Activated T-helper 1 cell treated with anti-CD3 and anti-CD28 coated beads, Interleukin-2, amount 50 U/mL, for 16 hours (primary cell): ENCODE measurements at regions not wholly inside any gene's neighbourhood (a gene's known extent, or its start where the extent isn't known, plus 50 kb on each side); places are given as distances from the start of the nearest gene placed in this dataset.

Experiments used
- DNase-seq, 2 donors: peaks; one replicate each; pipeline ENCODE4 v3.0.0-alpha.2; 2020; ENCODE audit warnings: low read depth in 1 of 2, low spot score in 1 of 2

DNA sequence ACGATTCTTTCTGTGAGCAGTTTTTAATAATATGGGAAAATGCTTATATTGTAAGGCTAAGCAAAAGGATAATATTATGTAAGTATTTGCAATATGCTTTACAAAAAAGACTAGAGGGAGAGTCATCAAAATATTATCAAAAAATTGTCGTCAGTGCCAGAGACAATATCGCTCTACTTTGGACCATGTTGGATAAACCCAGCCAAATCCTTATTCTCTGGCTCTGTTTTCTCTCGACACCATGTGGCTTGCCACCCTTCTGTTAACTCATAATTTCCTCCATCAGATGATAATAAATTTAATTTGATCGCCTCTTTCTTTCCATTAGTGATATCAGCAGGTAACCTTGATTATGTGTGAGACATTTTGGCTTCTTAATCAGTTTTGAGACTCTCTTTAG lies 129.9 kb downstream of the CDC42EP3 start:
- no peak for DNase-seq

DNA sequence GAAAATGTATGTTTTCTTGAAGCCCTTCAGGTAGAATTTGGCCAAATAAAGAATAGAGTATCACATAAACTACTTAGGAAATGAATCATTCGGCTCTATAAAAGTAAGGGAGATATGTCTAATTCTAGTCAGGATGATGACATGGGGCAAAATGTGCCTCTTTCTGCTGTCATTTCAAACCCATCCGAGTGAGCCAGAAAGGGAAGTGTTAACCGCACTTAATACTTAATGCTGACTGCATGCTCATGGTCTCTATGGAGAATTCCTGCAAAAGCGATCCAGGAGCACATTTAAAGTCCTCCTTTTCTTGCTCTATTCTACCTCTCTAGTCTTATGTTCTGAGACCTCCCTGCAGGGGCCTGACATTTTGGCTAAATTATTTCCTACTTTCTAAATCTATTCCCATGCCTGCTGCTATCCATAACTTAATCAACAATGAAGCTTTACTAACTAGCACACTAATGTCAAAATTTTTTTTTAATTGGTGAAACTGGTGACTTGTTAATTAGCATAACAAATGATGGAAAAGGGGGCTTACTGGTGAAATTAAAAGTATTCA lies 127.4 kb downstream of the CDC42EP3 start:
- DNase-seq = no peak

- DNase-seq = no peak
Measured at GRCh38 chr2:37544591-37545031, 126.8 kb downstream of the CDC42EP3 start.

DNA sequence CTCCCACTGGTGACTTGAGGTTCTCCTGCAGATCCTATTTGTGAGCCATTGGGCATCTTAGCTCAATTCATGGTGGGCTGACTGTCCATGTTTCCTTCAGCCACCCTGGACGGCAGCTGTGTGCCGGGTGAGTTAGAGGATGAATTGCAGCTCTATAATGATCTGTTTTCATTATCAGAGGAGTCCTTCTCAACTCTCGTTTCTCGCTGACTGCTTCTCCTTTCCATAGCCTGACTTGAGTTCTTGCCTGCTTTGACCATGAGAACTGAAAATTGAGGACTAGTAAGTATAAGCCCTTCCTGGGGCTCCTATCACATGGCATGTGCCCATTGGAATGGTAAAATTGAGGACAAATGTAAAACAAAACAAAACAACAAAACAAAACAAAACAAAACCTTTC lies 121.8 kb downstream of the CDC42EP3 start:
- no peak for DNase-seq

DNA sequence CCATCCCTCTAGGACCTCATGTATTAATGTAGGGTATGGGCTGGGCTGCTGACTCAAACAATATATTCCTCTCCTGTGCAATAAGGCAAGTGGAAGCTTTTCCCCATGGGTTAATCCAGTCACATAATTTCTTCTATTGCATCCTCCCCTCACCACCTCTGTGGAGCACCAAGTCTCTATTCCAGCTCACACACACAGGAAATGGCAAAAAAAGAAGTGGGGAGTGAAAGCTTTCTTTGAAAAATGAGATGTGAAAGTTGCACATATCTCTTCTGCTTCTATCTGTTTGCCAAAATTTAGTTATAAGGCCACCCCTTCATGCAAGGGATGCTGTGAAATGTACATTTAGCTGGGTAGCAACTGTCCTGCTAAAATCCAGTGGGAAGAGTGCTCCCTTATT lies 121.3 kb downstream of the CDC42EP3 start:
- no peak for DNase-seq

DNA sequence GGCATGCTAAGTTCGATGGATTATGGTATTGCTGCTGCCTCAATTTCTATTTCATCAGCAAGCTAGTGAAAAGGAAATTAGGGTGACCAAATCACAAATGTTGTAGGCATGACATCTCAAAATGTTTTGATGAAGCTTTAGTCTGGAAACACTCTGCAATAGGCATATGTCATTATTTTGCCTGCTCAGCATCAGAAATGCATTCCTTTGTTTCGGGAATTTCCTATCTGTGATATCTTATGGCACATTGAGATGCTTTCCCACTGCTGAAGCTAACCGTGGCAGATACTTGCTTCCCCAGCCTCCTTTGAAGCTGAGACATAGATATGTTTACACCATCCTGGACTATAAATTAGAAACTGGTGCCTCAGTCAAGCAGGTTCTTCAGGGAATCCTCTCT lies 119.7 kb downstream of the CDC42EP3 start:
- no peak for DNase-seq

DNA sequence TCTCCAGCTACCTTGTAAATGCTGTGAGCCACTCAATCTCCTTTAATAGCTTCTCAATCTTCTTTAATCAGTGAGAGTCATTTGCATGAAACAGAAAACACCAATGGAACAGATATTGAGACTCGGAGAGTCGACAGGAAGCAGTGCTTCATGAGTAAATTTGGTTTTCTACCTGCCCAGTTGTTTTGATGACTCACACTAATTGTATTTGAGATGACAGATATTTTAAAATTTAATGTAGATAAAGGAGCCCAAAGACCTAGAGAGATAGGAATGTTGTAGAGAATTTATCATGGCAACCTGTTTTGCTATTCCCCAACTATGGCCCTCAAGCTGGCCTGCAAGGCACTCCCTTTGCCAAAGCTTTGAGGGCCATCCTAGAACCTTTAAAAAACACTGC lies 119.1 kb downstream of the CDC42EP3 start:
- DNase-seq = no peak

GRCh38 chr2:37553411-37554154 lies 117.9 kb downstream of the CDC42EP3 start:
- DNase-seq = no peak

DNA sequence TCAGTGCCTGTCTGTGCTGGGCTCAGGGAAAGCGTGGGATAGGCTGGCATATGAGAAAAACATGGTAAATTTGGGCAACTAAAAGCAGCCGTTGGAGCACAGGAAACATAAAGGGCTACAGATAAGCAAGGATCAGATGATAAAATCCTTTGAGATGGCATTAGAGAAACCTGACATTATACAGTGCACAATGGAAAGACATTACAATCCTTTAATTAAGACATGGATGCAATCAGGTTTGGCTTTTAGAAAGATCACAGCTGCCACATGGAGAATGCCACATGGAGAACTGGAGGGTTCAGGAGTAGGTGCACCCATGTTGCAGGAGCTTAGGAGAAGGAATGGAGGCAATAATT lies 117.3 kb downstream of the CDC42EP3 start:
- DNase-seq = no peak

GRCh38 chr2:37554687-37555086 lies 116.8 kb downstream of the CDC42EP3 start:
- no peak for DNase-seq

- no peak for DNase-seq
Measured at GRCh38 chr2:37555457-37555856, 116.0 kb downstream of the CDC42EP3 start.

- DNase-seq = no peak
Measured at GRCh38 chr2:37556256-37556655, 115.2 kb downstream of the CDC42EP3 start.

DNA sequence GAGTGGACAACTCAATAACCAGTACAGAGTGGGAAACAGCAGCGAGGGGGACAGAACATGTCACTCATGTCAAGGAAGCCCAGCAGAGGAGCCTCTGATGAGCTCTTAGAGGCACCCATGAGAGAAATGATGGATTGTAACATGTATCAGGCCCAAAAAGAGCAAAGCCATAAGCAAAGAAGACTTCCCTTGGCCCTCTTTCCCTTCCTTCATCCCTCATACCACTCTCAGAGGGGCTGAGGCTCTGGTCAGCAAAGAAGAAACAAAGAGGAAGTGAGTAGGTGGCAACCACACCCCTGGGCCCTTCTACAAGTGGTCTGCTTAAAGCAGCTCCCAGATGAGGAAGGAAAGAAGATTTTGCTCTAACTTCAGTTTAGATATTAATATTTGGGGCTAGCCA lies 112.8 kb downstream of the CDC42EP3 start:
- DNase-seq = no peak

DNA sequence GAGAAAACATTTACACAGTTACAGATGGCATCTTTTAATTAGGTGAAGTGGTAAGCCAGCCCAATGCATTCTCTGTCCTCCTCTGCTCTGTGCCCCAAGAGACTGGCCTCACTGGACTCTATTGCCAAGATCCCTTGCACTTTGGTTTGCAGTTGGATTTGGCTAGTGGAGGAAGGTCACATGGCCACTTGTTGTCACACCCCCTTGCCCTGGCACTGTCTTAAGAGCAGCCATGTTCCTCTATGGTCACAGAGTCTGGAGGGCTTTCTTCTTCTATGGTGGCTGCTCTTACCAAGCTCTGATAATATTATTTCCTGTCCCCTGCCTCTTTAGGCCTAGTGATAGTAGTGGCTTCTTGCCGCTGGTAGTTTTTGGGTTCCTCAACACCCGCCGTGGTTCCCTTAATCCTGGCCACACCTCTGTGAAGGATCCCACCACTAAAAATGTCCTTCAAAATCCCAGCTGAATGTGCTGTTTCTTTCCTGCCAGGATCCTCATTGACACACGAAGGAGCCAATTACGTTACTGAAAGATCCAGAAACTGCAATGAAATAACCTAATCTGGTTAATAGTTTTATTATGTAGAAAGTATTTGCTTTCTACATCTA lies 111.1 kb downstream of the CDC42EP3 start:
- no peak for DNase-seq

DNA sequence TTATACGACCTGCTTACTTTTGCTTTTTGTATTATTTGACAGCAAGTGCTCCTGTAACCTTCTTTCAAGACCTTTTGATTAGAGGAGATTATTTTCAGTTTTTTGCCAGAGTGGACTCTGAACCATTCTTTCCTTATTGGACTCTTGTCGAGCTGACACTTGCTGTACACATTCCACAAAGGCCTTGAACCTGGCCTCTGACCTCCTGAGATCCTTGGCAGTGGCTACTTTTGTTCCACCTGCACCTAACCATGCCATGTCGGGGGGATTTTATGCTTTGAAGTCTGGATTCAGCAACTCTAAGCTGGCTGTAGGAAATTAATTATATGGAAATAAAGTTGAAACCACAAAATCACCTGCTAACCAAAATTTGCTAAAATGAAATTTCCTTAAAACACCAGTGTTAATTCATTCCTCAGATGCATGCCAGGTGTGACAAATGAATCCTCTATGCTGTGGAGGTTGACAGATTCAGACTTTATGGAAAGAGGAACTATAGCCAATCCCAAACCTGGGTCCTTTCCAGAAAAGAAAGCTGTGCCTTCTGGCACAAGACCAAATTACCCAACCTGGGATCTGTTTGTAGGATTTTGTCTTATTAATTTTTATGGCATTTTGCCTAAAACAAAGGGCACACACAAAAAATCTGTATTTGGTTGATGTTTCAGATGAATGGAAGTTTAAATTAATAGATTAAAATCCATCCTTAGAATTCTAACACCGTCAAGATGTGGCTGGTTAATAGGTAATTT lies 110.4 kb downstream of the CDC42EP3 start:
- DNase-seq = no peak

- no peak for DNase-seq
Measured at GRCh38 chr2:37561615-37562569, 109.5 kb downstream of the CDC42EP3 start.

DNA sequence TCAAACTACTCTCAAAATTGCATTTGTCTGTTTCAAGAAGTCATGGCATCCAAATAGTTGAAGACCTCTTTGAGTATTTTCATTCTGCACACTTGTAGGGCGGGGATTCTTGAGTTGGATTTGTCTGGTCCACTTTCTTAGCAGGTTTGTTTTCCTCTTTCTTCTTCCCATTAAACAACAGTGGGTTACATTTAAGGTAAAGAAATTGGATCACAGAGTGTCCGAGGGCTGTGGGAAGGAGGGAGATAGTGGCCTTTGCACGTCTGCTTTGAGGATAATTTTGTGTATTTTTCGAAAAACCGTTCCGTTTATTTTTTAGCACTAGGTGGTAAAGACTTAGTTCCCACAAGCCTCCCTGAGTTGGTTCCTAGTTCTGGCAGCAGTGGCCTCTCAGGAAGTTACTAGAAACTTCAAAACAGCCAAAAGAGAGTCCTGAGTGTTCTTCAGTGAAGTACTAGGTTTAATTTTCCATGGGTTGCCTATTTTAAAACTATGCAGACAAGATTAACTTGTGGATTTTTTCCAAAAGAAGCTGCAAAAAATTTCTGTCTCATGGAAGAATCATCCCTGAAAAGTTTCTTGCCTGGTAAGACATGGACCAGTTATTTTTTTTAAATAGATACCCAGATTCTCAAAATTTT lies 107.9 kb downstream of the CDC42EP3 start:
- no peak for DNase-seq

DNA sequence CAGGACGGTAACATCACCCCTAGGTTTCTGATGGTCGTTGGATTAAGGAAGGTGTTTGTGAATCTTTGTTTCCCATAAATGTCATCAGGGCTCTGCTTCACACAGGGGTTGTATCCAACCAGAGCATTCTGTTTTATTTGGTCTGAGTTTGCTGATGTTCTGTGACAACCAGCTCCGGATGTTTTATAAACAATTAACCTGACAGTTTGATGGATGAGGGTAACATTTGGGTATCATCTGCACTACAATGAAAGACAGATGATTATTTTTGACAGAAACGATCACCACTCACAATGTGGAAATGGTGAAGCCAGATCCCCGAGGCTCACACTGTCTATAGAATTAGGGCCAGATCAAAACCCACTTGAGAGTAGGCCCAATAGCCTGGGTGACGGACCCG lies 107.1 kb downstream of the CDC42EP3 start:
- DNase-seq = no peak

DNA sequence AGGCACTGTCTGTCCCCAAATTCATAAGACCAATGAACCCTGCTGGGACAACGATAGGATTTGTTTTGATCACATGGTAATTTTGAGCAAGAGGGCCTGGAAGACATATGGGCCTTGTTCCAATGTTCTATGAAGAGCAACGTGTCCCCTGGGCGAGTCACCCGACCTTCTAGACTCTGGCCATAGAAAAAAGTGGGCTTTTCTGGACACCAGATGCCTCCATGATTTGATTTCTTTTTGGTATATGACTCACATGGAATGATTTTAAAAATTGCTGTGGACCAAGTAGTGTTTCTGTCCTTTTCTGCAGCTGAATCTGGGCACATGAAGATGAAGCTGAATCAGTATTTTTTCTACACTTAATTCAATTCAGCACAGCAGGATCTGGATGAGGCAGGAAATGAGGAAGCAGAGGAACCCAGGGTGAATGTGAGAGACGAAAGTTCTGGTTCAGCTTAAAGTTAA lies 104.9 kb downstream of the CDC42EP3 start:
- DNase-seq = no peak

DNA sequence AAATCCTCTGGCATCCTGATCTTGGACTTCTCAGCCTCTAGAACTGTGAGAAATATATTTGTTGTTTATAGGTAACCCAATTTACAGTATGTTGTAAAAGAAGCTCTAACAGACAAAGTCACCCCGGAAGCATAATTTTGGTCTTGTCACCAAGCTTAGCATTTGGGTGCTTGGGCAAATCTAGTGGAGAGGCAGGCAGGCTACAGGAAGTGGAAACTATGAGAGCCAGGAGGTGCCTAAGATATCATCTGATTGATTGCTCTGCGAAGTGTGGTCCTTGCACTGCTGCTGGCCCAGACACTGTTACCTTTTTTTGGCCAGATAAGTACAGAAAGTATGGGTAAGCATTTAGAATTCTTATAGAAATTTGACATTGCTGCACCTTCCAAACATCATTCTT lies 102.9 kb downstream of the CDC42EP3 start:
- no peak for DNase-seq
